Heart left ventricle (tissue), 13 donors: ENCODE measurements at regions not wholly inside any gene's neighbourhood (a gene's known extent, or its start where the extent isn't known, plus 50 kb on each side); places are given as distances from the start of the nearest gene placed in this dataset.

Experiments used
- POLR2A ChIP-seq, 2 donors: fragments of 450-650 bp; IDR thresholded peaks; one replicate each; pipeline ENCODE4 v1.6.1; 2017; ENCODE audit warnings: antibody characterized with exemption in 2 of 2, mild to moderate bottlenecking in 2 of 2, moderate library complexity in 2 of 2
- TF ChIP-seq, protein P1 (sequence below), 12 donors: fragments of 200-600 bp; sonication (generic) in 4 of 12; IDR thresholded peaks; one replicate each; pipeline versions ENCODE4 v1.5.0 to v1.8.0; 2018 to 2022; ENCODE audit warnings: antibody characterized with exemption in 12 of 12, mild to moderate bottlenecking in 5 of 12
- donor health status: ischemic (EF 13 %, LVEDD 7.1; RV severe dilation, severe dysfunction).
- donor health status: DM: no; HTN: yes; CAD: no.
- donor health status: DM: no; HTN: no; CAD: no.
- donor health status: ischemic (EF 25% LVEDD 6.9; RV normal size, moderate dysfunction).
- donor health status: ischemic (EF 25% LVEDD 5.7; RV mildly dilated, moderate dysfunction).
- donor health status: ischemic (EF 35%, LVEDD 5.7; RV mildly dilated, moderate dysfunction).
- donor health status: nonischemic (EF 11% LVEDD 7.7; RV severe dilation, severe dysfunction).
- donor health status: DM: yes; HTN: yes; CAD: no.
- donor health status: PGD.
- donor health status: ischemic (EF 29% LVEDD 5.4; RV normal size, mild dysfunction).
- donor health status: nonischemic (EF 23%, LVEDD 6.1; RV moderate dilation, normal function).

DNA sequence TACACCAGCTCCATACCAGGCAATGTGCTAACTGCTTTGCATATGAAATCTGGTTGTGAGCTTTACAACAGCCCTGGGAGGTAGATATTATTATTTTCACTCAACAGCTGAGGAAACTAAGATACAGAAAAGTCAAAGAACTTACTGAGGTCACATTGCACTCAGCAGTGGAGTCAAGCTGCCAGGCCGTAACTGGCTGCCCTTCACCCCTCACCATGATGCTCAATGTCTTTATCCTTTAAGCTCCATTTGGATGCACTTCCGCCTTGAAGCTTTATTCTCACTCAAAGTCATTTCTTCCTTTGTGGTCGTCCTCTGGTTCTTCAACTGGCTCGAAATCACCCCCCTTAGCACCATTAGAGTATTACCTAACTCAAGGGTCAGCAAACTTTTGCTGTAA is 81.7 kb upstream of the RALGPS2 start:
- TF ChIP-seq, protein P1, sequence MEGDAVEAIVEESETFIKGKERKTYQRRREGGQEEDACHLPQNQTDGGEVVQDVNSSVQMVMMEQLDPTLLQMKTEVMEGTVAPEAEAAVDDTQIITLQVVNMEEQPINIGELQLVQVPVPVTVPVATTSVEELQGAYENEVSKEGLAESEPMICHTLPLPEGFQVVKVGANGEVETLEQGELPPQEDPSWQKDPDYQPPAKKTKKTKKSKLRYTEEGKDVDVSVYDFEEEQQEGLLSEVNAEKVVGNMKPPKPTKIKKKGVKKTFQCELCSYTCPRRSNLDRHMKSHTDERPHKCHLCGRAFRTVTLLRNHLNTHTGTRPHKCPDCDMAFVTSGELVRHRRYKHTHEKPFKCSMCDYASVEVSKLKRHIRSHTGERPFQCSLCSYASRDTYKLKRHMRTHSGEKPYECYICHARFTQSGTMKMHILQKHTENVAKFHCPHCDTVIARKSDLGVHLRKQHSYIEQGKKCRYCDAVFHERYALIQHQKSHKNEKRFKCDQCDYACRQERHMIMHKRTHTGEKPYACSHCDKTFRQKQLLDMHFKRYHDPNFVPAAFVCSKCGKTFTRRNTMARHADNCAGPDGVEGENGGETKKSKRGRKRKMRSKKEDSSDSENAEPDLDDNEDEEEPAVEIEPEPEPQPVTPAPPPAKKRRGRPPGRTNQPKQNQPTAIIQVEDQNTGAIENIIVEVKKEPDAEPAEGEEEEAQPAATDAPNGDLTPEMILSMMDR (IDR thresholded peaks at IDR 0.05): no peak
- no peak for TF ChIP-seq POLR2A (IDR thresholded peaks at IDR 0.05)
